Ishikawa (cell line): ENCODE measurements at regions not wholly inside any gene's neighbourhood (a gene's known extent, or its start where the extent isn't known, plus 50 kb on each side); places are given as distances from the start of the nearest gene placed in this dataset.

ENCODE experiments used
- CREB1 ChIP-seq: IDR thresholded peaks from 2 replicates; pipeline ENCODE4 v1.6.1; 2012; ENCODE audit warnings: low read depth
- EP300 ChIP-seq: IDR thresholded peaks from 2 replicates; pipeline ENCODE4 v1.6.1; 2012; ENCODE audit warnings: borderline replicate concordance
- FOXM1 ChIP-seq: IDR thresholded peaks from 2 replicates; pipeline ENCODE4 v1.6.1; 2012; ENCODE audit warnings: low read depth, borderline replicate concordance
- RAD21 ChIP-seq: IDR thresholded peaks from 2 replicates; pipeline ENCODE4 v1.6.1; 2012; ENCODE audit warnings: low read depth
- TEAD4 ChIP-seq: IDR thresholded peaks from 2 replicates; pipeline ENCODE4 v1.6.1; 2012
- YY1 ChIP-seq: IDR thresholded peaks from 2 replicates; pipeline ENCODE4 v1.6.1; 2012; ENCODE audit warnings: low read depth
- TF ChIP-seq, protein P1 (sequence below): IDR thresholded peaks from 2 replicates; pipeline ENCODE4 v1.6.1; 2012
- TF ChIP-seq, protein P2 (sequence below): IDR thresholded peaks from 2 replicates; pipeline ENCODE4 v1.6.1; 2012; ENCODE audit warnings: low read depth, mild to moderate bottlenecking
- TF ChIP-seq, protein P3 (sequence below): IDR thresholded peaks from 2 replicates; pipeline ENCODE4 v1.6.1; 2012

GRCh38 chr12:104890476-104891096 lies 67.5 kb downstream of the SLC41A2 start:
- TF ChIP-seq, protein P1, sequence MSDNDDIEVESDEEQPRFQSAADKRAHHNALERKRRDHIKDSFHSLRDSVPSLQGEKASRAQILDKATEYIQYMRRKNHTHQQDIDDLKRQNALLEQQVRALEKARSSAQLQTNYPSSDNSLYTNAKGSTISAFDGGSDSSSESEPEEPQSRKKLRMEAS, result no peak
- no peak for TF ChIP-seq FOXM1
- TF ChIP-seq YY1, result no peak
- TF ChIP-seq EP300, result no peak
- TF ChIP-seq, protein P2, sequence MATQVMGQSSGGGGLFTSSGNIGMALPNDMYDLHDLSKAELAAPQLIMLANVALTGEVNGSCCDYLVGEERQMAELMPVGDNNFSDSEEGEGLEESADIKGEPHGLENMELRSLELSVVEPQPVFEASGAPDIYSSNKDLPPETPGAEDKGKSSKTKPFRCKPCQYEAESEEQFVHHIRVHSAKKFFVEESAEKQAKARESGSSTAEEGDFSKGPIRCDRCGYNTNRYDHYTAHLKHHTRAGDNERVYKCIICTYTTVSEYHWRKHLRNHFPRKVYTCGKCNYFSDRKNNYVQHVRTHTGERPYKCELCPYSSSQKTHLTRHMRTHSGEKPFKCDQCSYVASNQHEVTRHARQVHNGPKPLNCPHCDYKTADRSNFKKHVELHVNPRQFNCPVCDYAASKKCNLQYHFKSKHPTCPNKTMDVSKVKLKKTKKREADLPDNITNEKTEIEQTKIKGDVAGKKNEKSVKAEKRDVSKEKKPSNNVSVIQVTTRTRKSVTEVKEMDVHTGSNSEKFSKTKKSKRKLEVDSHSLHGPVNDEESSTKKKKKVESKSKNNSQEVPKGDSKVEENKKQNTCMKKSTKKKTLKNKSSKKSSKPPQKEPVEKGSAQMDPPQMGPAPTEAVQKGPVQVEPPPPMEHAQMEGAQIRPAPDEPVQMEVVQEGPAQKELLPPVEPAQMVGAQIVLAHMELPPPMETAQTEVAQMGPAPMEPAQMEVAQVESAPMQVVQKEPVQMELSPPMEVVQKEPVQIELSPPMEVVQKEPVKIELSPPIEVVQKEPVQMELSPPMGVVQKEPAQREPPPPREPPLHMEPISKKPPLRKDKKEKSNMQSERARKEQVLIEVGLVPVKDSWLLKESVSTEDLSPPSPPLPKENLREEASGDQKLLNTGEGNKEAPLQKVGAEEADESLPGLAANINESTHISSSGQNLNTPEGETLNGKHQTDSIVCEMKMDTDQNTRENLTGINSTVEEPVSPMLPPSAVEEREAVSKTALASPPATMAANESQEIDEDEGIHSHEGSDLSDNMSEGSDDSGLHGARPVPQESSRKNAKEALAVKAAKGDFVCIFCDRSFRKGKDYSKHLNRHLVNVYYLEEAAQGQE, result no peak
- no peak for TF ChIP-seq TEAD4
- TF ChIP-seq CREB1, result no peak
- no peak for TF ChIP-seq RAD21
- TF ChIP-seq, protein P3, sequence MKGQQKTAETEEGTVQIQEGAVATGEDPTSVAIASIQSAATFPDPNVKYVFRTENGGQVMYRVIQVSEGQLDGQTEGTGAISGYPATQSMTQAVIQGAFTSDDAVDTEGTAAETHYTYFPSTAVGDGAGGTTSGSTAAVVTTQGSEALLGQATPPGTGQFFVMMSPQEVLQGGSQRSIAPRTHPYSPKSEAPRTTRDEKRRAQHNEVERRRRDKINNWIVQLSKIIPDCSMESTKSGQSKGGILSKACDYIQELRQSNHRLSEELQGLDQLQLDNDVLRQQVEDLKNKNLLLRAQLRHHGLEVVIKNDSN, result no peak
